NCI-H748 (cell line): ENCODE measurements at regions not wholly inside any gene's neighbourhood (a gene's known extent, or its start where the extent isn't known, plus 50 kb on each side); places are given as distances from the start of the nearest gene placed in this dataset.
"Not testable (repeated sequence)": the region's sequence is repeated elsewhere in the genome, so short reads cannot be mapped to it uniquely, and the experiment has no call there.

Experiments
- DNase-seq: peaks from one replicate; lab custom pipeline; 2025; ENCODE audit not compliant: unreplicated experiment; lab: John Stamatoyannopoulos, UW

- DNase-seq: peak; percentile 17
Measured at GRCh38 chr7:10648289-10648688, 325.4 kb upstream of the PHF14 start.

DNA sequence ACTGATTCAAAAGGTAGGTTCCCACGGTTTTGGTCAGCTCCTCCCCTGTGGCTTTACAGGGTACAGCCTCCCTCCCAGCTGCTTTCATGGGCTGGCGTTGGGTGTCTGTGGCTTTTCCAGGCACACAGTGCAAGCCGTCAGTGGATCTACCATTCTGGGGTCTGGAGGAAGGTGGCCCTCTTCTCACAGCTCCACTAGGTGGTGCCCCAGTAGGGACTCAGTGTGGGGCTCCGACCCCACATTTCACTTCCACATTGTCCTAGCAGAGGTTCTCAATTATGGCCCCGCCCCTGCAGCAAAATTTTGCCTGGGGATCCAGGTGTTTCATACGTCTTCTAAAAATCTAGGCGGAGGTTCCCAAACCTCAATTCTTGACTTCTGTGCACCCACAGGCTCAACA, 324.6 kb upstream of the PHF14 start:
- DNase-seq: not testable (repeated sequence)

DNA sequence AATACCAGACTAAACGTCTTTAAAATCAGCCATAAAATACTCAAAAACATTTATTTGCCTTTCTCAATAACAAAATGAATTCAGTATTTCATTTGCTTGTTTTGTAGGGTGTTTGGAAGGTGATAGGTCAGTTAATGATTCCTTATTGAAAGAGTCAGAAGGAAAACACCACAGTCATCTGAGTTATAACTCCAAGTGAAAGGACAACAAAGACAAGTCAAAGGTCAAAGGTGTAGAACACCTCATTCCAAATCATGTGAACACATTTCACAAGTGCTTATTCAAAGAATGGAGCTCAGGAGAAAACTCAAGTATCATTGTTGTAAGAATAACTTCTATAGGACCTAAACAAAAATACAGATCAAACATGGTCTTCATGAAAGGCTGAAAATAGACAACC, 318.6 kb upstream of the PHF14 start:
- no peak for DNase-seq

DNA sequence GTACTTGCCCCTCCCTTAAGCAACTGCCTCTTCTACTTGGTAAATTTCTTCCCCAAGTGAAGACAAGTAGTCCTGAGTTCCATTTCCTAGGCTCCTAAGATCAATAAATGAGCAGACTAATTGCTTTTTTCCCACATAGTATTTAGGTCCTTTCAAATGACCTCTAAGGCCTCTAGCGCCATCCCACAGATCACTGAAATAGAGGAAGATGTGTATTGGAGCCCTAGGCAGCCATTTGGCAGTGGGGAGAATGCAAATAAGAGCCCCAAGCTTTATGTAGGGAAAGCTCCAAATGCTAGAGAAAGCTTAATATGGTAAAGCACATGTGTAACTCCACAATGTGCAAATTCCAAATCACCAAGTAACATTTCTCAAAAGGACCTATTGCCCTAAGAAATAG, 316.5 kb upstream of the PHF14 start:
- no peak for DNase-seq

DNA sequence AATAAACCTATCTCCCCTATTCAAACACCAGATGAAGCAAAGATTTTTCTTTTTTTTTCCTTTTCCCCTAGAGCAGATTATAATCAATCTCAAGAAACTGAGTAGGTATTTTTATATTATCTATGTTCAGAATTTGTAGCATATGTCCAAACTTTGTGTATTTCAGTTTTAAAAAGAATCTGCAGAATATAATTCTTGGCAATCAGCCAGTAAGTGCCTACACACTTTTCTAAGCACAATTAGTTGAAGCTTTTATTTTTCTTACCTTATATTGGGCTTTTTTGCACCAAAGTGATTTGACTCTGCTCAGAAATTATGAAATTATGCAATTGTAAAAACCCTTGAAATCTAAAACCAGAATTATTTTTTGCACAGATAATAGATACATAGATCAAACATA, 315.8 kb upstream of the PHF14 start:
- DNase-seq: no peak

GRCh38 chr7:10662491-10662890, 311.2 kb upstream of the PHF14 start:
- DNase-seq: peak; percentile 71

GRCh38 chr7:10662982-10663884, 310.4 kb upstream of the PHF14 start:
- peak; percentile 76 for DNase-seq

- DNase-seq: no peak
Measured at GRCh38 chr7:10672186-10672585, 301.5 kb upstream of the PHF14 start.

- DNase-seq: peak; percentile 8
Measured at GRCh38 chr7:10677211-10677610, 296.5 kb upstream of the PHF14 start.

DNA sequence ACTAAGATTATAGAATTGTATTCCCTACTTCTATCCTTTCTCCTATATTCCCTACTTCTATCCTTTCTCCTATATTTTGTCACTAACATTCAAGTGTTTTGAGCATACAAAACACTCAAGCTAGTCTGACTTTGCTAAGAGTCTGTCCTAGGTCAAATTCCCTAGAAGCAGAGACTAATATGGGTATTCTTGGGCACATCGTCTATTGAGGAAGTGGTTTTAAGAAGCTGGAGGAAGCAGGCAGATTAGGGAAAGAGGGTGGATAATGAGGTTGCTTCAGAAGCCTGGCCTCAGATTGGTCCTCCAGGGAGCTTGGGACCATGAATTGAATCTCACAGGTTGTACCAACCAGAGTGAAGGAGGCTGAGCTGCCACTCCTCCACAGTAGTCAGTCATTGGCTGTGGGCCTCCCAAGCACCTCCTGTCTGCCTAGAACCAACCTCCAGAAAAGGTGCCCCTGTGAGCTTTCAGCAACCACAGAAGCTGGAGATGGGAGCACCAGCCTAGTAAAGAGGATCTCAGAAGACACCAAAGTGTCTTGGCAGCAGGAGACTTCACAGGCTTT, 295.9 kb upstream of the PHF14 start:
- no peak for DNase-seq

- no peak for DNase-seq
Measured at GRCh38 chr7:10684606-10685005, 289.1 kb upstream of the PHF14 start.

DNA sequence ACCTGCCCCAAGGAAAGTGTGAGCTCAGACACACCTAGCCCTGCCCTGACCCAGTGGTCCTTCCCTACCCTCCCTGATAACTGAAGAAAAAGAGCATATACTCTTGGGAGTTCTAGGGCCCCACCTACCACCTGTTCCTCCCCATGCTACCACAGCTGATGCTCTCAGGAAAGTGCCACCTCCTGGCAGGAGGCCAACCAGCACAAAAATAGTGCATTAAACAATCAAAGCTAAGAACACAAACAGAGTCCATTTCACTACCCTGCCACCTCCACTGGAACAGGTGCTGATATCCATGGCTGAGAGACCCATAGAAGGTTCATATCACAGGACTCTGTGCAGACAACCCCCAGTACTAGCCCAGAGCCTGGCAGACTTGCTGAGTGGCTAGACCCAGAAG, 288.6 kb upstream of the PHF14 start:
- DNase-seq: peak; percentile 70

- no peak for DNase-seq
Measured at GRCh38 chr7:10688544-10688943, 285.1 kb upstream of the PHF14 start.

- DNase-seq: no peak
Measured at GRCh38 chr7:10696064-10696463, 277.6 kb upstream of the PHF14 start.

DNA sequence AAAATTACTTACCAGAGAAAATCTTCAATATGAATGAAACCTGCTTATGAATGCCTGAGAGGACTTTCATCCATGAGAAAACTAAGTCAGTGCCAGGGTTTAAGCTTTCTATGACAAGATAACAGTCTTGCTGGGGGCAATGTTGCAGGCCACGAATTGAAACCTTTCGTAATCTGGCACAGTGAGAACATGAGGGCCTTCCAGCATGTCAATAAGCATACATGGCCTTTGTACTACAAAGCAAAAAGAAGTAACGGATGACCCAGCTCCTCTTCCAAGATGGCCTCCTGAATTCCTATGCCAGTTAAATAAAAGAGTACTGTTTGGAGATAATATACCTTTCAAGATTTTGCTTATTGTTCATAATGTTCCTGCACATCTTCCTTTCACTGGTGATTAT, 270.6 kb upstream of the PHF14 start:
- DNase-seq: no peak

DNA sequence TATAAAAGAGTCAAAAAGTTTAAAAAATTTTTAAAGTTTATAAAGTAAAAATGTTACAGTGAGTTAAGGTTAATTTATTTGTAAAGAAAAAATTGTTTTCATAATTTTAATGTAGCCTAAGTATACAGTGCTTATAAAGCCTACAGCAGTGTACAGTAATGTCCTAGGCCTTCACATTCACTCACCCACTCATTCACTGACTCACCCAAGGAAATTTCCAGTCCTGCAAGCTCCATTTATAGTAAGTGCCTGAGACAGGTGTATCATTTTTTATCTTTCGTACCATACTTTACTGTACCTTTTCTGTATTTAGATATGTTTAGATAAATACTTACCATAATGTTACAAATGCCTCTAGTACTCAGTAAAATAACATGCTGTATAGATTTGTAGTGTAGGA, 269.7 kb upstream of the PHF14 start:
- DNase-seq: no peak

GRCh38 chr7:10704653-10705052, 269.0 kb upstream of the PHF14 start:
- no peak for DNase-seq

- no peak for DNase-seq
Measured at GRCh38 chr7:10706875-10707493, 266.7 kb upstream of the PHF14 start.

- DNase-seq: peak; percentile 69
Measured at GRCh38 chr7:10707519-10707918, 266.2 kb upstream of the PHF14 start.

- DNase-seq: peak; percentile 94
Measured at GRCh38 chr7:10708447-10708846, 265.2 kb upstream of the PHF14 start.

DNA sequence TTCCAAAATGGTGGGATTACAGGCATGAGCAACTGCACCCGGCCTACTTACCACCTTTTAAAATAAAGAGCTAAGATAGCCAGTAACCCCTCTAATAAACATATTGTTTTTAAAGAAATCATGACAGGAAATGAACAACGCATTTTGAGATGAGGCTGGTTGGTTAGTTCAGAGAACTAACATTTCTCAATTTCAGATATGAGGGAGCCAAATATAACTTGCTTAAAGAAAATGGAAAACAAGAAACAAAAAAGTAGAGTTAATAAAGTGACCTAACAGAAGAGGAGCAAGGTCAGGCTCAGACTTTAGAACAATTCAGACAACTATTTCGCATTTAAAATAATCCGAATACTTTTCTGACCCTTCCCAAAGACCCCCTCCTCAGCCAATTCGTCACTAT, 254.9 kb upstream of the PHF14 start:
- no peak for DNase-seq

DNA sequence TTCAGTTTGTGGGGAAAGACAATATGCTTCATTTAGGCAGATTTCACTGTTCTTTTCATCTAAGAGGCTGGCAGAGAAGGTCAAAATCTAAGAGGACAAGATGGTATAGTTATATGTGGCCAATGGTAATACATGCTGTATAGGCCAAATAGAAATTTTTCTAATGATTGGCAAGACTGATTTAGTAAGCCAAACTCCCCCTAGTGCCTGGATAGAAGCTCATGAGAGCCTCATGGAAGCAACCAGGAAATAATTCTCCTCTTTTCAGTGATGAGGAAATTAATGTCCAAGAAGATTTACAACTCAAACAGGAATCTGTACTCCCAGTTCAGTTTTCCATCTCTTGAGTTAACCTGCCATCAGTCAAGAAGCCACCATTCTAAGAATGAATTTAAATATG, 253.6 kb upstream of the PHF14 start:
- DNase-seq: no peak
